ENCODE measurements at regions not wholly inside any gene's neighbourhood (a gene's known extent, or its start where the extent isn't known, plus 50 kb on each side); places are given as distances from the start of the nearest gene placed in this dataset.
"Not testable (repeated sequence)": the region's sequence is repeated elsewhere in the genome, so short reads cannot be mapped to it uniquely, and the experiment has no call there.

- Histone ChIP-seq H3K9me3 (replicated peaks in 1 of 11) (no peaks in the 10 kb centered on the region), H3K27me3 (no peaks in the 10 kb centered on the region)
- no peak for TF ChIP-seq Cebpa-rat (IDR thresholded peaks at IDR 0.05)
Measured at GRCh38 chr2:83342860-83343329, 1116.2 kb downstream of the SUCLG1 start.

DNA sequence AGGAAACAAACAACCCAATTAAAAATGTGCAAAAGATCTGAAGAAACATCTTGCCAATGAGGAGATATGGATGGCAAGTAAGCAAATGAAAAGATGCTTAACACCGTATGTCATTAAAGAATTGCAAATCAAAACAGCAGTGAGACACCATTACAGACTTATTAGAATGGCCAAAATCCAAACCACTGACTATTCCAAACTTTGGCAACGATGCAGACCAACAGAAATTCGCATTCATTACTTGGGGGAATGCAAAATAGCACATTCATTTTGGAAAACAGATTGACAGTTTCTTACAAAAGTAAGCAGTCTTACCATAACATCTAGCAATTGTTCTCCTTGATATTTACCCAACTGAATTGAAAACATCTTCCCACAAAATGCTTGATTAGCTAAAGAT lies 1118.7 kb downstream of the SUCLG1 start:
- no peak overlapping the region for H3K27ac ChIP-seq
- no peak for TF ChIP-seq Cebpa-rat (IDR thresholded peaks at IDR 0.05)
- no peaks in the 10 kb centered on the region for H4K20me1 ChIP-seq
- no peaks in the 10 kb centered on the region for H3K4me1 ChIP-seq
- no peaks in the 10 kb centered on the region for H3K9me3 ChIP-seq (replicated peaks in 1 of 11)
- no peaks in the 10 kb centered on the region for H3K36me3 ChIP-seq
- H3K4me3 ChIP-seq = no peak overlapping the region
- no peaks in the 10 kb centered on the region for H3K27me3 ChIP-seq
- H3K9ac ChIP-seq = no peak overlapping the region
- no peak overlapping the region for H3K4me2 ChIP-seq

More at GRCh38 chr2:83342860-83343329, 1116.2 kb downstream of the SUCLG1 start:
- Histone ChIP-seq H3K9ac (no peak overlapping the region), H3K4me1 (no peaks in the 10 kb centered on the region), H4K20me1 (no peaks in the 10 kb centered on the region), H3K27ac (no peak overlapping the region), H3K4me3 (no peak overlapping the region), H3K36me3 (no peaks in the 10 kb centered on the region), H3K4me2 (no peak overlapping the region)

- not testable (repeated sequence) for H3K4me2 ChIP-seq; H3K9ac ChIP-seq; H3K4me3 ChIP-seq; H3K27ac ChIP-seq; H3K9me3 ChIP-seq (replicated peaks in 1 of 11); H3K4me1 ChIP-seq; H3K36me3 ChIP-seq; H4K20me1 ChIP-seq; H3K27me3 ChIP-seq
Measured at GRCh38 chr2:83339942-83340341, 1119.1 kb downstream of the SUCLG1 start.

DNA sequence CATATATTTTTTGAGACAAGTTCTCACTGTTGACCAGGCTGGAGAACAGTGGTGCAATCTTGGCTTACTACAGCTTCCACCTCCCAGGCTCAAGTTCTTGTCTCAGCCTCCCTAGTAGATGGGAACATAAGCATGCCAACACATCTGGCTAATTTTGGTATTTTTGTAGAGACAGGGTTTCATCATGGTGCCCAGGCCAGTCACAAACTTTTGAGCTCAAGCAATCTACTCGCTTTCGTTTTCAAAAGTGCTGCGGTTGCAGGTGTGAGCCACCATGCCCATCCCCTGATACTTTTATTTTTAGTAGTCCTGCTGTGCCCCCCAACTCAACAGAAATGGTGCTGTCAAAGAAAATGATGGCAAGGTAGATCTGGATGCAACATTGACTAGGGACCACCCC lies 1127.3 kb downstream of the SUCLG1 start:
- no peaks in the 10 kb centered on the region for H3K27me3 ChIP-seq
- no peaks in the 10 kb centered on the region for H4K20me1 ChIP-seq
- H3K9ac ChIP-seq = no peak overlapping the region
- no peak overlapping the region for H3K27ac ChIP-seq
- no peaks in the 10 kb centered on the region for H3K36me3 ChIP-seq
- no peak for TF ChIP-seq Cebpa-rat (IDR thresholded peaks at IDR 0.05)
- H3K4me1 ChIP-seq = no peaks in the 10 kb centered on the region
- no peak overlapping the region for H3K4me2 ChIP-seq
- H3K4me3 ChIP-seq = no peak overlapping the region
- H3K9me3 ChIP-seq (replicated peaks in 1 of 11) = no peaks in the 10 kb centered on the region

GRCh38 chr2:83323038-83323437 lies 1136.0 kb downstream of the SUCLG1 start:
- no peaks in the 10 kb centered on the region for H3K27me3 ChIP-seq
- no peaks in the 10 kb centered on the region for H3K9me3 ChIP-seq (replicated peaks in 1 of 11)
- no peak for TF ChIP-seq Cebpa-rat (IDR thresholded peaks at IDR 0.05)
- H3K27ac ChIP-seq = no peak overlapping the region
- no peak overlapping the region for H3K4me2 ChIP-seq
- H4K20me1 ChIP-seq = no peaks in the 10 kb centered on the region
- H3K9ac ChIP-seq = no peak overlapping the region
- no peaks in the 10 kb centered on the region for H3K4me1 ChIP-seq
- no peaks in the 10 kb centered on the region for H3K36me3 ChIP-seq
- H3K4me3 ChIP-seq = no peak overlapping the region

- no peaks in the 10 kb centered on the region for H3K9me3 ChIP-seq (replicated peaks in 1 of 11)
- no peak for TF ChIP-seq Cebpa-rat (IDR thresholded peaks at IDR 0.05)
- no peak overlapping the region for H3K4me2 ChIP-seq
- H4K20me1 ChIP-seq = no peaks in the 10 kb centered on the region
- H3K36me3 ChIP-seq = no peaks in the 10 kb centered on the region
- H3K27me3 ChIP-seq = no peaks in the 10 kb centered on the region
- no peak overlapping the region for H3K9ac ChIP-seq
- no peaks in the 10 kb centered on the region for H3K4me1 ChIP-seq
- no peak overlapping the region for H3K27ac ChIP-seq
- no peak overlapping the region for H3K4me3 ChIP-seq
Measured at GRCh38 chr2:83320053-83320452, 1139.0 kb downstream of the SUCLG1 start.

DNA sequence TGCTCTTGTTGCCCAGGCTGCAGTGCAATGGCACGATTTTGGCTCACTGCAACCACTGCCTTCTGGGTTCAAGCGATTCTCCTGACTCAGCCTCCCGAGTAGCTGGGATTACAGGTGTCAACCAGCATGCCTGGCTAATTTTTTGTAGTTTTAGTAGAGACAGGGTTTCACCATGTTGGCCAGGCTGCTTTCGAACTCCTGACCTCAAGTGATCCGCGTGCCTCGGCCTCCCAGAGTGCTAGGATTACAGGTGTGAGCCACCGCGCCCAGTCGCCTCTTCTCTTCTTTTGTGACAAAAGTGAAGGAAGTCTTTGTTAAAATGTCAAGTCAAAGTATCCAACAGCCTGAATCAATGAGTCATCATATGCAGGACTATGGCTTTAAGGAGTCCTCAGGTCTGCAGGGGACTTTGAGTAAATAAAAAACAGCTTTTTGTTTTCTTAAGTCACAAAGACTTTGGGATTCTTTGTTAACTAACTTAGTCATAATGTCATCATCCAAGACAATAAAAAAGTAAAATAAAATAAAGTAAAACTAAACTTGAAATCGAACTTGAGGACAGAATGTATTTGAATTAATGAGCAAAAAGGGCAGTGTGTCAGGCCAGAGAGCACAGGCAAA lies 1153.2 kb downstream of the SUCLG1 start:
- H3K36me3 ChIP-seq = no peaks in the 10 kb centered on the region
- no peaks in the 10 kb centered on the region for H4K20me1 ChIP-seq
- no peaks in the 10 kb centered on the region for H3K4me1 ChIP-seq
- H3K4me3 ChIP-seq = no peak overlapping the region
- H3K9me3 ChIP-seq (replicated peaks in 1 of 11) = no peaks in the 10 kb centered on the region
- H3K9ac ChIP-seq = no peak overlapping the region
- H3K27ac ChIP-seq = no peak overlapping the region
- no peak overlapping the region for H3K4me2 ChIP-seq
- no peak for TF ChIP-seq Cebpa-rat (IDR thresholded peaks at IDR 0.05)
- H3K27me3 ChIP-seq = no peaks in the 10 kb centered on the region

GRCh38 chr2:83291083-83291482 lies 1168.0 kb downstream of the SUCLG1 start:
- Histone ChIP-seq H3K4me2 (no peak overlapping the region), H3K27me3 (no peaks in the 10 kb centered on the region), H3K9me3 (replicated peaks in 1 of 11) (no peaks in the 10 kb centered on the region), H3K27ac (no peak overlapping the region), H3K36me3 (no peaks in the 10 kb centered on the region), H3K4me1 (no peaks in the 10 kb centered on the region), H4K20me1 (no peaks in the 10 kb centered on the region), H3K4me3 (no peak overlapping the region), H3K9ac (no peak overlapping the region)
- no peak for TF ChIP-seq Cebpa-rat (IDR thresholded peaks at IDR 0.05)

DNA sequence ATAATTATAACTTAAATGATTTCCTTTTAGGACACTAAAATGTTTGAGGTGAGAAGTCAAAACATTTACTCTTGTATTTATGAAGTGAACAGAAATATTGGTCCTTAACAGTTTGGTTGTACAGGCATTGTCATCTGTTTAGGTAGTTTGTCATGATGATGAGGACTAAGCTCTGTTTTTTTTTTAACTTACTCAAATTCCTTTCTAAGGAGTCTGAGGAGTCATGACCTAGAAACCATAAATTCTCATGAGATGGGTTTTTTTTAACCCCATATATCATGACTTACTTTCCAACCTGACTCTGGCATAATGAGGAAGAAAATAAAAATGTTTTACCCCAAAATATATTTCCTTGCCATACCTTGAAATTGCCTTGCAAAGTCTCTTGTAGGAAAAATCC lies 1176.2 kb downstream of the SUCLG1 start:
- no peak overlapping the region for H3K4me3 ChIP-seq
- H4K20me1 ChIP-seq = no peaks in the 10 kb centered on the region
- no peak overlapping the region for H3K27ac ChIP-seq
- no peaks in the 10 kb centered on the region for H3K4me1 ChIP-seq
- no peak overlapping the region for H3K4me2 ChIP-seq
- H3K9ac ChIP-seq = no peak overlapping the region
- no peaks in the 10 kb centered on the region for H3K27me3 ChIP-seq
- TF ChIP-seq Cebpa-rat (IDR thresholded peaks at IDR 0.05) = no peak
- no peaks in the 10 kb centered on the region for H3K36me3 ChIP-seq
- no peaks in the 10 kb centered on the region for H3K9me3 ChIP-seq (replicated peaks in 1 of 11)

GRCh38 chr2:83282043-83282795 lies 1176.9 kb downstream of the SUCLG1 start:
- Histone ChIP-seq H4K20me1 (no peaks in the 10 kb centered on the region), H3K4me1 (no peaks in the 10 kb centered on the region), H3K9me3 (replicated peaks in 1 of 11) (no peaks in the 10 kb centered on the region), H3K27me3 (no peaks in the 10 kb centered on the region), H3K4me2 (no peak overlapping the region), H3K4me3 (no peak overlapping the region), H3K9ac (no peak overlapping the region), H3K27ac (no peak overlapping the region), H3K36me3 (no peaks in the 10 kb centered on the region)
- TF ChIP-seq Cebpa-rat (IDR thresholded peaks at IDR 0.05) = no peak
